Stimulated activated CD8-positive, alpha-beta memory T cell treated with anti-CD3 and anti-CD28 coated beads, Interleukin-2, amount 100 ng/mL, for 48 hours (primary cell): ENCODE measurements at regions not wholly inside any gene's neighbourhood (a gene's known extent, or its start where the extent isn't known, plus 50 kb on each side); places are given as distances from the start of the nearest gene placed in this dataset.

ENCODE experiments used
- DNase-seq, 2 donors: peaks; one replicate each; pipeline ENCODE4 v3.0.0-alpha.2; 2020; ENCODE audit warnings: low read depth in 2 of 2

GRCh38 chr4:121277194-121278105, 103.4 kb downstream of the QRFPR start:
- DNase-seq: no peak

- no peak for DNase-seq
Observed at GRCh38 chr4:121273191-121273590, 107.6 kb downstream of the QRFPR start.

DNA sequence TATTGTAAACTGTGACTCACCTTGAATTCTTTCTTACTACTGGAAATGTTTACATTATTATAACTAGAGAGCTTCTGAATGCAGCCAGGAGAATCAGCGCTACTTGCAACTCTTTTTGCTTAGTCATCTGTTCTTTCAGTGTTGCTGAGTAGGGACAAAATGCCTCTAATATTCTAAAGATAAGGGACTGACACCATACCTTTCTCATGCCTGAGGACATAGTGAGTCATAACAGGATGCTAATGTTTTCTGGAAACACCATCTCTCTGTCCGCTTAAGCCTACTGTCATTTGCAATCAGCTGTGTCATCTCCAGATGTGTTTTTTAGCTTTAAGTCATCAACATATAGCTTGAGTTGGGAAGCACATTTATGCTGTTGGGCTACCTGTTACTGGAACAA, 108.3 kb downstream of the QRFPR start:
- no peak for DNase-seq

DNA sequence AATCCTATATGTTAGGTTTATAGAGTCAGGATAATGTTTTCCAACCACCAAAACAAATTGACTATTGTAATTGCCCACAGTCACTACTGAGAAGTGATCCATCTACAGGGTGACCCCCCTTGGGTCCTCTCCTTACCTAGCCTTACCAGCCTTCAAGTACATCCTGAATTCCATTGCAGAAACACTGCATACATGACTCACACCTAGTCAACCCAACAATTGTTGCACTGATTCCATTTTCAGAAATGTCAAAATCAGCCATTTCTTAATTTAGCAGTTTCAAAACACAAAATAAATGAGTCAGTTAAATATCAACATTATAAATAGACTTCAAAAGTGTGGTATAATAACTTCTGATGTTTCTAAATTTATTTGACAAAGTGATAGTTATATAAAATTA, 106.3 kb upstream of the TNIP3 start:
- no peak for DNase-seq

DNA sequence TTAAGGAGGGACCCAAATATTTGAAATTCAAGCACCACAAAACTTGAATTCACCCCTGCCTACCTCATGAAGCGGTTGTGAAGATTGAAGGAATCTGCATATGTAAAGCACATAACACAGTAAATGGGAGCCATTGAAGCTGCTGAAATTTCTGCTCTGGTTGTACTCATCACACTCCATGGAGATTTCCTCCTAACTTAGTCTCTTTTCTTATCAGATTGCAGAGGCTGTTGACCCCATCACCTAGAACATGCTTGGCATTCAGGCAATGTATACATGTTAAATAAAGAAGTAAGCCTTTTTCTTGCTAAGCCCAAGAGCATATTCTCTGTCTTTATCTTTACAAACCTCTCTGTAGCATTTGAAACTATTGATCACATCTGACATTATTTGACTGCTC, 104.9 kb upstream of the TNIP3 start:
- DNase-seq: no peak

GRCh38 chr4:121266982-121267381, 102.9 kb upstream of the TNIP3 start:
- no peak for DNase-seq

DNA sequence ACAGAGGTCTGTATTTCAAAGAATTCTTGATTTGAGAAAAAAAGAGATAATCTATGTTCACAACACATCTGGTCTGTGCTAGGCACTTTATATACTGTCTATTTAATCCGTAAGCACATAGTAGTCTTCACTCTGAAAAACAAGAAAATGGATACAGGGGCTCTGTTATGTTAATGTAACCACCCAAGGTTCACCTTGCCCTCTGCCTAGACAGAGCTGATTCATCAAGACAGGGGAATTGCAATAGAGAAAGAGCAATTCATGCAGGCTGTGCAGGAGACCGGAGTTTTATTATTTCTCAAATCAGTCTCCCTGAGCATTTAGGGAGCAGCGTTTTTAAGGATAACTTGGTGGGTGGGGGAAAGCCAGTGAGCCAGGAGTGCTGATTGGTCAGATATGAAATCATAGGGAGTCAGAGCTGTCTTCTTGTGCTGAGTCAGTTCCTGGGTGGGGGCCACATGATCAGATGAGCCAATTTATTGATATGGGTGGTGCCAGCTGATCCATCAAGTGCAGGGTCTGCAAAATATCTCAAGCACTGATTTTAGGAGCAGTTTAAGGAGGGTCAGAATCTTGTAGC, 92.9 kb upstream of the TNIP3 start:
- no peak for DNase-seq

GRCh38 chr4:121255986-121256750, 92.0 kb upstream of the TNIP3 start:
- DNase-seq: peak in 1 of 2 donors; percentile 20

- DNase-seq: no peak
Observed at GRCh38 chr4:121253961-121254360, 89.8 kb upstream of the TNIP3 start.

GRCh38 chr4:121252224-121252806, 88.2 kb upstream of the TNIP3 start:
- DNase-seq: peak; percentile 33 to 43

GRCh38 chr4:121248747-121249146, 84.6 kb upstream of the TNIP3 start:
- DNase-seq: no peak

DNA sequence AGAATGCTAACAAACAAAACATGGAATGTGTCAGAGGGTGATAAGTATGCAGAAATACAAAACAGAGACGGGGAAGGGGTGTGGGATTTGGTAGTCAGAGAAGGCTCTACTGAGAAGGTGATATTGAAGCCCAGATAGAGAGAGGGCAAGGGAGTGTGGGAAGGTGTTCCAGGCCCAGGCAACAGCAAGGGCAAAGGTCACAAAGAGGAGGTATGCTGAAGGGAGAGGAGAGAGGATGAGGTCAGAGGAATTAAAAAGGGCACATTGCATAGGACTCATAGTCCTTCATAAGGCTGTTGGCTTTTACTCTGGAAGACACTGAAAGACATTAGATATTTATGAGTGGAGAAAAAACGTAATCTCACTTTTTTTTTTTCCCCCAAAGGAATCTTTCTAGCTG, 82.6 kb upstream of the TNIP3 start:
- no peak for DNase-seq

DNA sequence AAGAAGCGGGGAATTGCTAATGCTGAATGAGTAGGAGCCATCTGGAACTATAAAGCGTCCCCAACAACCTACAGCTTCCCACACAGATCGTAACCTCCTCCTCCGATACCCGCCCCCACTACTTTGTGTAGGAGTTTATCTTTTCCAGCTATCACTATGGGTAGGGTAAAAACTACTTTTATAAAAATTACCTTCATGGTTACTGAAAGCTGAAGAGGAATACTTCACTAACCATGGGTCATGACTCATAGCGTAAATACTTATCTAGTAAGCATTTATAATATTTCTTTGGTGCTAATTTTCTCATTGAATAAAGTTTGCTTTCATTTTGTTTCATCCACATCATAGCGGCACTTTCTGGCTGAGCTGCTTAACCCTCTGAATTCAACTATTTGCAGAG, 79.4 kb upstream of the TNIP3 start:
- no peak for DNase-seq

DNA sequence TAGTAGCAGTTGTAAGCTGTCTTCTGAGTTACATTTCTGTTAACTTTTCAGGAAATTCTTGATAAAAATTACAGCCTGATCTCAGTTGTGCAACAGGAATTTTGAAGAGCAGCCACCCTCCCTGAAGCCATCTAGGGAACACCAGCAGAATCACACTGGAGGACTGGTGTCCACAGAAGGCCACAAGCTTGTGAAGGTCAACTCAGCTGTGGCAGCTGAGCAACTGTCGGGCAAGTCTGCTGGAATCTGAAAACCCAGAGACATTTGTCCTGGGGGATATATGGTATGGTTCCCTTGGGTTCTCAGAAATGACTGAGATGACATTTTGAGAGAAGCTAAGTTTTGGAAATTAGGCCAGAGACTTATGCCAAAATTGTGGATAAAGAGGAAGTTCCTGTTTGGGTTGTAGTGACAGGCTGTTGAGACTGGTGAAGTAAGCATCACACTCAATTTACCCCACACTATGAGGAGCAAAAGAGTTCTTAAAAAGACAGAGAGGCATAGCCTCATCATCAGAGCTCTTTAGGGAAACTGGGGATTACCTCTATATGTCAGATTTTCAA, 78.1 kb upstream of the TNIP3 start:
- DNase-seq: no peak

DNA sequence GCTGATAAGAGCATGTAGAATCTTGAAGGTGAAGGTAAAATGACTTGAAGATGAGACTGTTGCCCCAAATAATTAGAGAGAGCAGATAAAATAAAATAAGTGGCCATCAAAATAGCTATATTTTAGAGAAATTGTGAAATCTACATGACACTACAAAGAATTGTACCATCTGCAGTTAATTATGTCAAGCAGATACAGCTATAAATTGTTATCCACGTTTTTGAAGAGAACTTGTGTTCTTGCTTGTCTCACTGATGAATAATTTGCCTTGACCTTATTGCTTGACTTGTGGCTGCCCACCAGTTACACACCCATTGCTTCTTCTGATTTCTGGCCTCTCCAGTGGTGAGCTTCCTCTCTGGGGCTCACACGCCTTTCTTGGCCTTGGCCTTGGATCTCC, 75.8 kb upstream of the TNIP3 start:
- no peak for DNase-seq

DNA sequence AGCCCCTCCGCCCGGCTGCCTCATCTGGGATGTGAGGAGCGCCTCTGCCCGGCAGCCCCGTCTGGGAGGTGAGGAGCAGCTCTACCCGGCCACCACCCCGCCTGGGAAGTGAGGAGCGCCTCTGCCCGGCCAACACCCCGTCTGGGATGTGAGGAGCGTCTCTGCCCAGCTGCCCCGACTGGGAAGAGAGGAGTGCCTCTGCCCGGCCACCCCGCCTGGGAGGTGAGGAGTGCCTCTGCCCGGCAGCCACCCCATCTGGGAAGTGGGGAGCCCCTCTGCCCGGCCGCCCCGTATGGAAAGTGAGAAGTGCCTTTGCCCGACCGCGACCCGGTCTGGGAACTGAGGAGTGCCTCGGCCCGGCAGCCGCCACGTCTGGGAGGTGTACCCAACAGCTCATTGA, 74.3 kb upstream of the TNIP3 start:
- no peak for DNase-seq

DNA sequence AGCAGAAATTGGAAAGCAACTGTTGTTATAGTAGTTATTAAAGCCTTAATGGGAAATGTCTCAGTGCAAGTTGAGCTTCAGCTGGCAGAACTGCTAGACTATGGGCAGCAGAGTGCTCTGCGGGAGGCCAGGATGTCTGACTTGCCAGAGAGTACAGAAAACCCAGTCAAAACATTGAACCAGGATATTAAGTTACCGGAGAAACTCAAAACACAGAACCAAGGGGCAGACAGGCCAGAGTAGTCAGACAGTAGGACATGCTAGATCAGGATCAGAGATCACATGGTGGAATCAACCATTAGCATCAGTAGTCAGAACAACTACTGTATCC, 72.9 kb upstream of the TNIP3 start:
- DNase-seq: no peak

DNA sequence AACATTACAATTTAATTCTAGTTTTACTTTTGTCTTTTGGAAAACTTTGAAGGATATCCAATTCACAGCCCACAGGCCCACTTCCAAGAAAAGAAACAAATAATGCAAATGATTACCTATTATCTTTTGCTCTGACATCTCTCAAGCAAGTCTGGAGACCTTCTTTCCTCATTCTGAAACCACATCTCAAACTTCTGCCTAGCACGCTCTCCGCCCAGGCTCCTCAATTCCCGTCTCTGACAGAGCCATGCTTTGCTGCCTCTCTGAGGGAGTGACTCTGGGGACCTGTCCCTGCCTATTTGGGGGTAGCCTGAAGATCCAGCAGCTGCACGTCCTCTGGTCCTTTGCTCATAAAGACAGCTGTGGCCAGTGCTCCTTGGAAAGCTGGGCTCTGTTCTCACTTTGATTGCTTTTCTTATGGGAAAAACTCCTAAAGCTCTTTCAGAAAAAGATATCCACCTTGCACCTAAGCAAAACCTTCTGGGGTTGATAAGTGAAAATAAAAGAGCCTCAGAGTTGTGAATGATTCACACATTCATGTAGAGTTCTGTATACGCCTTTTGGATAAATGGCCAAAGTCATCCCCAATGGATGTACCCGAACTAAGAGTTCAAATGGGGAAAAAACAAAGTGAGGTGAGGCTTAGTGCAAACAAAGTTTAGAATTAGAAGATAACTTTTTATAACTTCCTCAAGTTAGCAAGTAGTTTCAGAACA, 72.4 kb upstream of the TNIP3 start:
- no peak for DNase-seq

DNA sequence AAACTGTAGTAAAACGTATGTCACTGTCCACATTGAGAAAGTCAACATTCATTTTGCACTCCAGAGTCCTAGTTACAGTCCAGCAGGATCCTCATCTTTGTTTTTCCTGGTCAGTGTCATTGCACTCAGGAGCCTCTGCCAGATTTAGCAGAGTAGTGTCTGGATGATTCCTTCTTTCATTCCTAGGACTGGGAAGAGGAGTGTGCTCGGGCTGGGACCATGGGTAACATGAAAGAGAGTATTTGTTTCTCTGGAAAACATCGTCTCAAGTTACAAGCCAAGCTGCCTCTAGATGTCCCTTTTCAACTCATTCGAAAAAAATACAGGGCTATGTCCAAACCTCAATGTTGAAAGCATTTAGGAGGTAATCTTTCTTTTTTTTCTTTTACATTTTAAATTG, 69.9 kb upstream of the TNIP3 start:
- no peak for DNase-seq

DNA sequence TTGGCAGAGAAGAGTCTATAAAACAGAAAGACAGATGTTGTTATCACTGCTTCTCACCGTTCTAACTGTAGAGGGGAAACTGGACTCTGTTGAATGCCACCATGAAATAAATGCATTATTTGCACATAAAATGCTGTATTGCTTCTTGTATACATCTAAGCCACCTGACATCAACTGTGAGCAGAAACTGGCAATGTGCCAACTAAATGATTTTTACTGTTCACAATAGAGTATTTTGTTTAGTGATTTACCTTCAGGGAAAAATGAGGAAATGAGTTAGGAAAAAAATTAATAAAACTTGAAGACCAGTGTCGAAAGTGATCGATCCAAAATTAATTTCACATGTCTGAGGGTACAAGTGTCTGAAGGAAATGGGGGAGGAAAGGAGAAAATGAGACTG, 65.9 kb upstream of the TNIP3 start:
- no peak for DNase-seq

DNA sequence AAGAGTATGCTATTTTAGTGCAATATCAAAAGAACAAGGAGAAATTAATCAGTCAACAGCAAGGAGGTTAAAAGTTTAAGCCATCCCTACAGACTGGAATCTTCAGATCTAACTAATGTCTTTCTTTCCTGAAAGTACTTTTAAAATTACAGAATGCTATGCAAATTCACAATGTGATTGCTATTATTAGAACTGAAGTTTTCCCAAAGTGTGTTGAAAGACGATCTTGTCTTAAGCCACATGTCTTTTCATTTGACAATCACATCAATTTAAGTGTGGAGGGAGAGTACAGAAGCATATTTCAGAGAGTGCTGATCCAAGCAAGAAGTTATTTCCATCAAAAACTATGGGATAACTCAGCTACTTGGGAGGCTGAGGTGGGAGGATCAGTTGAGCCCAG, 64.7 kb upstream of the TNIP3 start:
- DNase-seq: no peak
